PC-9 (cell line): ENCODE measurements at regions not wholly inside any gene's neighbourhood (a gene's known extent, or its start where the extent isn't known, plus 50 kb on each side); places are given as distances from the start of the nearest gene placed in this dataset.

ENCODE experiments used
- CTCF ChIP-seq: fragments of 200-600 bp; sonication (generic); conservative IDR thresholded peaks from 2 replicates; pipeline ENCODE4 v1.6.1; 2017; ENCODE audit warnings: mixed run types, antibody characterized with exemption, mild to moderate bottlenecking, moderate library complexity
- EZH2 ChIP-seq: fragments of 200-600 bp; sonication (generic); IDR thresholded peaks from 2 replicates; pipeline ENCODE4 v1.8.0; 2017; ENCODE audit warnings: antibody characterized with exemption, low read depth

- TF ChIP-seq CTCF (no peak), EZH2 (no peak)
These were observed 144.9 kb downstream of the PJA1 start for GRCh38 chrX:69020316-69020715.
